GM19397 (cell line): ENCODE measurements at regions not wholly inside any gene's neighbourhood (a gene's known extent, or its start where the extent isn't known, plus 50 kb on each side); places are given as distances from the start of the nearest gene placed in this dataset.
"Not testable (repeated sequence)": the region's sequence is repeated elsewhere in the genome, so short reads cannot be mapped to it uniquely, and the experiment has no call there.

Experiments
- ATAC-seq: cut with Tn5 transposase; IDR thresholded peaks from one replicate; pipeline ENCODE4 v1.9.1; 2021; ENCODE audit warnings: mild to moderate bottlenecking, moderate library complexity; ENCODE audit not compliant: unreplicated experiment

GRCh38 chr13:73657821-73658540 is 476.2 kb downstream of the KLF12 start:
- no peak for ATAC-seq

- no peak for ATAC-seq
Measured at GRCh38 chr13:73656863-73657262, 477.3 kb downstream of the KLF12 start.

GRCh38 chr13:73653688-73654087 is 480.5 kb downstream of the KLF12 start:
- ATAC-seq, result no peak

- ATAC-seq, result no peak
Measured at GRCh38 chr13:73647417-73647816, 486.8 kb downstream of the KLF12 start.

- not testable (repeated sequence) for ATAC-seq
Measured at GRCh38 chr13:73640476-73641179, 493.6 kb downstream of the KLF12 start.

GRCh38 chr13:73635166-73635787 is 498.9 kb downstream of the KLF12 start:
- ATAC-seq, result no peak

- no peak for ATAC-seq
Measured at GRCh38 chr13:73633817-73634460, 500.3 kb downstream of the KLF12 start.

GRCh38 chr13:73631411-73631810 is 502.8 kb downstream of the KLF12 start:
- no peak for ATAC-seq

GRCh38 chr13:73625562-73626339 is 508.5 kb downstream of the KLF12 start:
- no peak for ATAC-seq

GRCh38 chr13:73623281-73623680 is 510.9 kb downstream of the KLF12 start:
- ATAC-seq, result no peak

GRCh38 chr13:73622381-73622780 is 511.8 kb downstream of the KLF12 start:
- no peak for ATAC-seq

GRCh38 chr13:73618275-73618865 is 515.8 kb downstream of the KLF12 start:
- no peak for ATAC-seq

GRCh38 chr13:73616861-73617260 is 517.3 kb downstream of the KLF12 start:
- no peak for ATAC-seq

- ATAC-seq, result no peak
Measured at GRCh38 chr13:73610799-73611592, 523.2 kb downstream of the KLF12 start.

GRCh38 chr13:73608711-73609485 is 525.3 kb downstream of the KLF12 start:
- ATAC-seq, result no peak

- ATAC-seq, result no peak
Measured at GRCh38 chr13:73608157-73608516, 526.1 kb downstream of the KLF12 start.

GRCh38 chr13:73607489-73608156 is 526.6 kb downstream of the KLF12 start:
- no peak for ATAC-seq

GRCh38 chr13:73603646-73604045 is 530.6 kb downstream of the KLF12 start:
- no peak for ATAC-seq
